KOPT-K1 (cell line): ENCODE measurements at regions not wholly inside any gene's neighbourhood (a gene's known extent, or its start where the extent isn't known, plus 50 kb on each side); places are given as distances from the start of the nearest gene placed in this dataset.
"Not testable (repeated sequence)": the region's sequence is repeated elsewhere in the genome, so short reads cannot be mapped to it uniquely, and the experiment has no call there.

Source experiments
- H3K27ac ChIP-seq: fragments of 200-600 bp; sonication (generic); 2 replicates; pipeline ENCODE4 v1.5.1; 2016; ENCODE audit warnings: antibody characterized with exemption, mild to moderate bottlenecking, low read depth, low read length; ENCODE audit not compliant: poor library complexity, severe bottlenecking
- H3K36me3 ChIP-seq: fragments of 200-600 bp; sonication (generic); 2 replicates; pipeline ENCODE4 v1.5.1; 2017; ENCODE audit warnings: antibody characterized with exemption, mild to moderate bottlenecking, low read length, moderate library complexity; ENCODE audit not compliant: insufficient read depth
- H3K9me3 ChIP-seq: fragments of 200-600 bp; sonication (generic); 2 replicates; pipeline ENCODE4 v1.5.1; 2017; ENCODE audit warnings: antibody characterized with exemption, low read length, mild to moderate bottlenecking; ENCODE audit not compliant: insufficient read depth, poor library complexity, severe bottlenecking

- H3K9me3 ChIP-seq, result peaks cover 9% of the 10 kb centered on the region
These were observed 244.0 kb downstream of the BCL11B start for GRCh38 chr14:99028041-99028440.

DNA sequence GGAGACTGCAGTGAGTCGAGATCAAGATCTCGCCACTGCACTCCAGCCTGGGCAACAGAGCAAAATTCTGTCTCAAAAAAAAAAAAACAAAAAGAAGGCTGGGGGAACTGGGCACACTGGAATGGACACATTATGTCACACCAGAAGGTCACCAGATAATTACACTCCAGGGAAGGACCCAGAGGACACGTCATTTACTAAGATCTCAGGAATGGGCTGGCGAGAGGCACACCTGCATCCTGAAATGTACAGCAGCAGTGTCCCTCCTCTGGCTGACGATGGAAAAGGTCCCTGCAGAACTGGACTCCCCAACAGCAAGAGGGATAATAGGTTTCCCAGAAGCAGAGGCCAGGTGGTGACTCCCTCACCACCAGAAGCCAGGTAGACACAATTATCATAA, 243.5 kb downstream of the BCL11B start:
- Histone ChIP-seq H3K9me3 (peaks cover 13% of the 10 kb centered on the region), H3K27ac (no peak overlapping the region)

More at GRCh38 chr14:99028041-99028440, 244.0 kb downstream of the BCL11B start:
- no peaks in the 10 kb centered on the region for H3K36me3 ChIP-seq
- H3K27ac ChIP-seq, result no peak overlapping the region

DNA sequence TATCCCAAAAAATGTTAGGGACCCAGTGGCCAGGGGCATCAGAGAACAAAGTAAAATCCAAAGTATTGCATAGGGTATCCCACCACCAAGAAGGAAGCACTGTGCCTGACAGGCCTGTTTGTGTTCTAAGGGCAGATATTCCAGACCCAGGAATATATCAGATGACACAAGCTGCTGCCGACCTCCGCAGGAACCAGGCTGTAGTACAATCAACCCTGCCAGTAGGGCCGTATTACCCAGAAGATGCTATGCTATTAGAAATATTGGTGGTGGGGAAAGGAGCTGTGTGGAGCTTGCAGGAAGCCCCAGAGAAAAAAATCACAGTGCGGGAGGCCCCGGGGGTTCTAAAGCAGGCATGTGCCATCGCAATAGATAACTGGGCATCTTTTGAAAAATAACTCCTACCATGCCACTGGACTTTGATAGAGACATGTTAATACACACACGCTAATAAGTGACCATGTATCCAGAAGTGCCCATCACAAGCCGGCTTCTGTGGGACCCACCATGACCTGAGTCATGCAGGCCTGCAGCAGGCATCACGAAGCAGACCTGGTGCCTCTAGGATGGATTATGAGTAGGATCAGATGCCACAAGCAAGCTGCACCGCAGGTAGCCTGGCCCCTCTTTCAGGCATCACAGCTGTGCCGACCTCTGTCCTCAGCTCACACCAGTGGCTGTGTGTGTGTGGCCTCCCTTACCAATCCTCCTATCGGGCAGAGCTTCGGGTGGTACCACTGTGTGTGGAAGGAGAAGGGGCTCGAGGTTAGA, 242.7 kb downstream of the BCL11B start:
- Histone ChIP-seq H3K9me3 (peaks cover 13% of the 10 kb centered on the region), H3K36me3 (no peaks in the 10 kb centered on the region), H3K27ac (no peak overlapping the region)

More for the DNA sequence above, 243.5 kb downstream of the BCL11B start:
- H3K36me3 ChIP-seq, result no peaks in the 10 kb centered on the region

GRCh38 chr14:99029916-99030305, 242.1 kb downstream of the BCL11B start:
- Histone ChIP-seq H3K36me3 (no peaks in the 10 kb centered on the region), H3K27ac (no peak overlapping the region), H3K9me3 (peaks cover 13% of the 10 kb centered on the region)

DNA sequence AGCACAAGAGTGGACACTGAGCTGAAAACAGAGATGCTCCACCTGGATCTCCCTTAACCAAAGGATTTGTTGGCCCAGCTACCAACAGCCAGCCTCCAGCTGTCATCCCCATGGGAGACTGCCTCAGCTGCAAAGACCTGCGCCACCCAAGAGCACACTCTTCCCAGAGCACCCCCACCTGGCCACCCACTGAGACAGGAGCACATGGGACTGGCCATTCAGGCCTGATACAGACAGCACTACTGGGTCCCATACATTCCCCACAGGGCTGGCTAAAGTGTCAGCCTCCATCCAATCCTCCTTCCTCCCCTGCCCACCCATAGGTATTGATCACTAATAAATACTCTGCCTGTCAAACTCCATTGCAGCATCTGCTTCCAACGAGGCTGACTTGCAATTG, 241.5 kb downstream of the BCL11B start:
- Histone ChIP-seq H3K36me3 (no peaks in the 10 kb centered on the region), H3K9me3 (peaks cover 13% of the 10 kb centered on the region), H3K27ac (no peak overlapping the region)

GRCh38 chr14:99032759-99033158, 239.2 kb downstream of the BCL11B start:
- H3K9me3 ChIP-seq, result peaks cover 13% of the 10 kb centered on the region
- no peak overlapping the region for H3K27ac ChIP-seq
- H3K36me3 ChIP-seq, result no peaks in the 10 kb centered on the region

DNA sequence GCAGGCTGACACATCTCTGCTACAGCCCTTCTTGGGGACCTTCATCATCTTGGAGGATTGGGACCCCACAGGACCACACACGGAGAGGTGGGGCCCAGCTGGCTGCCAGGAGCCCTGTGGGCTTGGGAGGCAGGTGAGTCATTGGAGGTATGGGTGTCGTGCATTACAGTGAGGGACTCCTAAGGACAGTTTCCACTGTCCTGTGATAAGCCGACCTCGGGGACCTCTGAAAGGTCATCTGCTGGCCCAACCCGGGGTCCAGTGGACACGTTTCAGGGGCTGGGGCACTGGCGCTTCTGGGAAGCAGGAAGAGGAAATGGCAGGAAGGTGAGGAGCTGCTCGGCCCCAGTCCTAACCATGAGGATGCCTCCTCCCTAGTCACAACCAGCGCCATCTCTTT, 238.0 kb downstream of the BCL11B start:
- Histone ChIP-seq H3K36me3 (no peaks in the 10 kb centered on the region), H3K9me3 (peaks cover 13% of the 10 kb centered on the region), H3K27ac (no peak overlapping the region)

DNA sequence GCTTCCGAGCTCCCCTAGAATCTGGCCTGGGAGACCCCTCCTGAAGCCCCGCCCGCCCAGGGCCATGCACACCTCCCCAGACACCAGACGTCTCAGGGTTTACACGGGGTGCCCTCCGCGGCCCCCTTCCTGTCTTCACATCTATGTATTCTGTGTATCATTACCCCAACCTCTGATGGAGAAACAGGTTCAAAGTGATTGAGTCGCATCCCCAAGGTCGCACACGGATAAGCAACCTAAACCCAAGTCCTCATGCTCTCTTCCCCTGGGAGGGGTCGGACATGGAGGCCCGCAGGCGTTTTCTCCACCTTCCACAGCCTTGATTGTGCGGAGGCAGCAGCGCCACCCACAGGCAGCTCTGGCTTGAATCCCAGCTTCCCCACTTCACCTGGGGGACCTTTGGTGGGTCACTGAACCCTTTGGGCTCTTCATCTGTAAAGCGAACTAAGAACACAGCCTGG, 237.3 kb downstream of the BCL11B start:
- Histone ChIP-seq H3K9me3 (peaks cover 13% of the 10 kb centered on the region), H3K36me3 (no peaks in the 10 kb centered on the region), H3K27ac (no peak overlapping the region)

DNA sequence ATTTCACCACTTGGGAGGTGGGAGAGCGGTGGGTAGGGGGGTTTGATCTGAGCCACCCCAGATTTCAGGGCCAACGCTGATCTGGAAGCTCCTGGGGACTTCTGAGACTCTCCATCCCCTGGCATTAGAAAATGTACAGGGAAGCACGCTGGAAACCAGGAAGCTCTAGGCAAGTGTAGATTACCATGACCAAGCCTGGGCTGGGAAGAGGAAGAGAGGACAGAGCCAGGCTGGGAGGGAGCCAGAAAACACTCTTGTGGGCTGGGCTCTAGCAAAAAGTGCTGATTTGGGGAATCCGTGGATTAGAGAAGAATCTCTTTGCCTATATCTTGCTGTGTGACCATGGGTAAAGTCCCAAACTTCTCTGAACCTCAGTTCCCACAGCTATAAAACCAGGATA, 236.7 kb downstream of the BCL11B start:
- peaks cover 13% of the 10 kb centered on the region for H3K9me3 ChIP-seq
- H3K27ac ChIP-seq, result no peak overlapping the region
- no peaks in the 10 kb centered on the region for H3K36me3 ChIP-seq

GRCh38 chr14:99035712-99036610, 236.0 kb downstream of the BCL11B start:
- Histone ChIP-seq H3K36me3 (no peaks in the 10 kb centered on the region), H3K27ac (no peak overlapping the region), H3K9me3 (peaks cover 13% of the 10 kb centered on the region)

DNA sequence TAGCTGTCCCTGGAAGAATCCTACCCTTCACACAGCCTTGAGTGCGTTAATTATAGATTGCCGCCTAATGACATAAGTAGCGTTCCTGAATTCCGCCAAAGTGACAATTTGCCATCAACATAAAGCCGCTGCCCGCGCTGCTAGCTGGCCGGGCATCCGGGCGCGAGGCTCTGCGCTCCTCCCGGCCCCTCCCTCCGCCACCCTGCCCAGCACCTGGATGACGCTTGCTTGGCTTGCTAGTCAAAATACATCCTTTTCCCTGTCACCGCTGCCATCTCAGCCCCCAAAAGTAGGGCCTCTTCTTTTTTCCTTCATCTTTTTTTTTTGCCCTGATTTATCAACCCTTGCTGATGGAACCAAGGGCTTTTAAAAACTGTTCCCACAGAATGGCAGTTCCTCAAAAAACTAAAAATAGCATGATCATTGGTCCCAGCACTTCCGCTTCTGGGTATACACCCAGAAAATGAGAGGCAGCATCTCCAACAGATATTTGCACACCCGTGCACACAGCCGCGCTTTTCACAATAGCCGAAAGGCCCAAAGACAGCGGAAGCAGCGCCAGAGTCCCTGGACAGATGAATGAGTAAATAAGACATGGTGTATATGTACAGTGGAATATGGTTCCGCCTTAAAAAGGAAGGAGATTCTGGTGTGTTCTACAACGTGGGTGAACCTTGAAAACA, 235.2 kb downstream of the BCL11B start:
- Histone ChIP-seq H3K27ac (no peak overlapping the region), H3K36me3 (no peaks in the 10 kb centered on the region), H3K9me3 (peaks cover 13% of the 10 kb centered on the region)

- H3K36me3 ChIP-seq, H3K9me3 ChIP-seq, H3K27ac ChIP-seq: not testable (repeated sequence)
These were observed 234.7 kb downstream of the BCL11B start for GRCh38 chr14:99037326-99037725.

GRCh38 chr14:99037777-99038430, 234.1 kb downstream of the BCL11B start:
- Histone ChIP-seq H3K9me3 (peaks cover 4% of the 10 kb centered on the region), H3K27ac (no peak overlapping the region), H3K36me3 (no peaks in the 10 kb centered on the region)

GRCh38 chr14:99038431-99038820, 233.6 kb downstream of the BCL11B start:
- Histone ChIP-seq H3K9me3 (no peaks in the 10 kb centered on the region), H3K27ac (no peak overlapping the region), H3K36me3 (no peaks in the 10 kb centered on the region)
